ENCODE measurements at regions not wholly inside any gene's neighbourhood (a gene's known extent, or its start where the extent isn't known, plus 50 kb on each side); places are given as distances from the start of the nearest gene placed in this dataset.

GRCh38 chr10:88200312-88201032 lies 337.0 kb downstream of the PTEN start:
- no peak for DNase-seq
- Histone ChIP-seq H3K4me3 (ENCODE audit: low read depth, low read length) (no peak overlapping the region), H3K36me3 (no peaks in the 10 kb centered on the region), H3K9me3 (ENCODE audit: severe bottlenecking) (no peaks in the 10 kb centered on the region), H3K27ac (no peak overlapping the region), H3K27me3 (ENCODE audit: insufficient read depth, low read depth, severe bottlenecking) (no peaks in the 10 kb centered on the region)
- TF ChIP-seq CTCF (IDR thresholded peaks at IDR 0.05; ENCODE audit: low read depth, low read length), result no peak

GRCh38 chr10:88205842-88206446 lies 342.5 kb downstream of the PTEN start:
- TF ChIP-seq CTCF (IDR thresholded peaks at IDR 0.05; ENCODE audit: low read depth, low read length), result no peak
- no peak overlapping the region for H3K27ac ChIP-seq
- no peaks in the 10 kb centered on the region for H3K27me3 ChIP-seq (ENCODE audit: insufficient read depth, low read depth, severe bottlenecking)
- DNase-seq, result no peak
- no peaks in the 10 kb centered on the region for H3K36me3 ChIP-seq
- H3K9me3 ChIP-seq (ENCODE audit: severe bottlenecking), result no peaks in the 10 kb centered on the region
- no peak overlapping the region for H3K4me3 ChIP-seq (ENCODE audit: low read depth, low read length)

- DNase-seq, result no peak
- H3K27me3 ChIP-seq (ENCODE audit: insufficient read depth, low read depth, severe bottlenecking), result no peaks in the 10 kb centered on the region
- H3K36me3 ChIP-seq, result no peaks in the 10 kb centered on the region
- no peak for TF ChIP-seq CTCF (IDR thresholded peaks at IDR 0.05; ENCODE audit: low read depth, low read length)
- no peaks in the 10 kb centered on the region for H3K9me3 ChIP-seq (ENCODE audit: severe bottlenecking)
- no peak overlapping the region for H3K4me3 ChIP-seq (ENCODE audit: low read depth, low read length)
- no peak overlapping the region for H3K27ac ChIP-seq
These were observed 343.7 kb downstream of the PTEN start for GRCh38 chr10:88207121-88207546.

- no peak overlapping the region for H3K27ac ChIP-seq
- H3K4me3 ChIP-seq (ENCODE audit: low read depth, low read length), result no peak overlapping the region
- TF ChIP-seq CTCF (IDR thresholded peaks at IDR 0.05; ENCODE audit: low read depth, low read length), result no peak
- no peaks in the 10 kb centered on the region for H3K36me3 ChIP-seq
- H3K9me3 ChIP-seq (ENCODE audit: severe bottlenecking), result no peaks in the 10 kb centered on the region
- H3K27me3 ChIP-seq (ENCODE audit: insufficient read depth, low read depth, severe bottlenecking), result no peaks in the 10 kb centered on the region
- no peak for DNase-seq
These were observed 345.8 kb downstream of the PTEN start for GRCh38 chr10:88209231-88209630.

- TF ChIP-seq CTCF (IDR thresholded peaks at IDR 0.05; ENCODE audit: low read depth, low read length), result no peak
- no peak for DNase-seq
- Histone ChIP-seq H3K9me3 (ENCODE audit: severe bottlenecking) (no peaks in the 10 kb centered on the region), H3K27me3 (ENCODE audit: insufficient read depth, low read depth, severe bottlenecking) (no peaks in the 10 kb centered on the region), H3K27ac (no peak overlapping the region), H3K4me3 (ENCODE audit: low read depth, low read length) (no peak overlapping the region), H3K36me3 (no peaks in the 10 kb centered on the region)
These were observed 346.6 kb downstream of the PTEN start for GRCh38 chr10:88209837-88210561.

Measured in WERI-Rb-1 (cell line).